Prostate gland (tissue), 2 donors: ENCODE measurements at regions not wholly inside any gene's neighbourhood (a gene's known extent, or its start where the extent isn't known, plus 50 kb on each side); places are given as distances from the start of the nearest gene placed in this dataset.

Experiments used
- DNase-seq: peaks from one replicate; pipeline ENCODE4 v3.0.0-alpha.2; 2019; ENCODE audit warnings: low spot score
- H3K27ac ChIP-seq, 2 donors: fragments of 200-600 bp; sonication (generic); 2 replicates each; pipeline ENCODE4 v1.5.1; 2017 to 2019
- H3K27me3 ChIP-seq: fragments of 200-600 bp; sonication (generic); replicated peaks from 2 replicates; pipeline ENCODE4 v1.5.1; 2019; ENCODE audit not compliant: insufficient read depth
- H3K36me3 ChIP-seq, 2 donors: fragments of 200-600 bp; sonication (generic); 1 replicate in 1 of 2; 2 replicates in 1 of 2; pipeline versions ENCODE4 v1.5.1 to v1.8.1; 2017 to 2019
- H3K4me1 ChIP-seq: fragments of 200-600 bp; sonication (generic); replicated peaks from 2 replicates; pipeline ENCODE4 v1.5.1; 2019
- H3K4me3 ChIP-seq, 2 donors: fragments of 200-600 bp; sonication (generic); 2 replicates each; pipeline ENCODE4 v1.5.1; 2017 to 2019
- H3K9me3 ChIP-seq: fragments of 200-600 bp; sonication (generic); 2 replicates; pipeline ENCODE4 v1.5.1; 2017
- CTCF ChIP-seq, 4 experiments: fragments of 200-600 bp in 2 of 4; fragments of 450-650 bp in 2 of 4; sonication (generic) in 2 of 4; IDR thresholded peaks; 1 replicate in 3 of 4; 2 replicates in 1 of 4; pipeline ENCODE4 v1.5.1; 2016 to 2019; ENCODE audit warnings: antibody characterized with exemption in 4 of 4, mild to moderate bottlenecking in 2 of 4, moderate library complexity in 2 of 4
- POLR2A ChIP-seq: fragments of 450-650 bp; IDR thresholded peaks from one replicate; pipeline ENCODE4 v1.6.1; 2016; ENCODE audit warnings: antibody characterized with exemption, mild to moderate bottlenecking
- POLR2AphosphoS5 ChIP-seq: sonication (generic); formaldehyde crosslinking; IDR thresholded peaks from one replicate; pipeline ENCODE4 v1.6.1; 2017; ENCODE audit warnings: antibody characterized with exemption
- WGBS: methylation state at CpG from one replicate; pipeline ENCODE4 v1.1.5; 2018; 5-methylcytosine and 5-hydroxymethylcytosine counted together
- intact Hi-C: fragments of 100-400 bp; cut with DNase I; formaldehyde crosslinking; loops from one replicate; pipeline ENCODE4 v1.14.2; 2022

- H3K9me3 ChIP-seq: no peaks in the 10 kb centered on the region
- no peaks in the 10 kb centered on the region for H3K36me3 ChIP-seq
- no peak overlapping the region for H3K27ac ChIP-seq
- 68% methylated on average over 12 of the region's 12 CpGs for WGBS
- TF ChIP-seq POLR2AphosphoS5 (no peak), POLR2A (no peak), CTCF (IDR thresholded peaks at IDR 0.05) (no peak)
- no peaks in the 10 kb centered on the region for H3K27me3 ChIP-seq
- no peak for DNase-seq
- intact Hi-C loops: no loop called here
- H3K4me1 ChIP-seq: no peaks in the 10 kb centered on the region
- no peak overlapping the region for H3K4me3 ChIP-seq
These were observed 121.4 kb upstream of the LY86 start for GRCh38 chr6:6466967-6467761.

- DNase-seq: no peak
- H3K9me3 ChIP-seq: no peaks in the 10 kb centered on the region
- WGBS: 81% methylated on average over 8 of the region's 8 CpGs
- intact Hi-C loops: no loop called here
- H3K4me1 ChIP-seq: no peaks in the 10 kb centered on the region
- no peak overlapping the region for H3K27ac ChIP-seq
- no peak for TF ChIP-seq POLR2AphosphoS5
- TF ChIP-seq CTCF (IDR thresholded peaks at IDR 0.05): no peak
- no peak for TF ChIP-seq POLR2A
- H3K36me3 ChIP-seq: no peaks in the 10 kb centered on the region
- no peaks in the 10 kb centered on the region for H3K27me3 ChIP-seq
- H3K4me3 ChIP-seq: no peak overlapping the region
These were observed 119.4 kb upstream of the LY86 start for GRCh38 chr6:6469074-6469473.

- Histone ChIP-seq H3K36me3 (no peaks in the 10 kb centered on the region), H3K4me3 (no peak overlapping the region), H3K9me3 (no peaks in the 10 kb centered on the region), H3K27ac (no peak overlapping the region), H3K4me1 (no peaks in the 10 kb centered on the region), H3K27me3 (no peaks in the 10 kb centered on the region)
- WGBS: 95% methylated on average over 2 of the region's 2 CpGs
- intact Hi-C loops: no loop called here
- no peak for TF ChIP-seq POLR2AphosphoS5
- DNase-seq: no peak
These were observed 118.4 kb upstream of the LY86 start for GRCh38 chr6:6470123-6470522.

- Histone ChIP-seq H3K36me3 (no peaks in the 10 kb centered on the region), H3K4me3 (no peak overlapping the region), H3K9me3 (no peaks in the 10 kb centered on the region), H3K27me3 (no peaks in the 10 kb centered on the region), H3K4me1 (no peaks in the 10 kb centered on the region), H3K27ac (no peak overlapping the region)
- no peak for DNase-seq
- no peak for TF ChIP-seq POLR2AphosphoS5
- no peak for TF ChIP-seq POLR2A
- no peak for TF ChIP-seq CTCF (IDR thresholded peaks at IDR 0.05)
- 80% methylated on average over 3 of the region's 3 CpGs for WGBS
- intact Hi-C loops: no loop called here
These were observed 117.2 kb upstream of the LY86 start for GRCh38 chr6:6471276-6471675.

- Histone ChIP-seq H3K27me3 (no peaks in the 10 kb centered on the region), H3K27ac (no peak overlapping the region), H3K4me1 (no peaks in the 10 kb centered on the region), H3K4me3 (no peak overlapping the region), H3K9me3 (no peaks in the 10 kb centered on the region), H3K36me3 (no peaks in the 10 kb centered on the region)
- intact Hi-C loops: no loop called here
- no peak for TF ChIP-seq POLR2A
- no peak for TF ChIP-seq CTCF (IDR thresholded peaks at IDR 0.05)
- no peak for TF ChIP-seq POLR2AphosphoS5
- WGBS: 58% methylated on average over 11 of the region's 11 CpGs
- DNase-seq: no peak
These were observed 114.2 kb upstream of the LY86 start for GRCh38 chr6:6474170-6474920.
